Glomerular visceral epithelial cell (primary cell): ENCODE measurements at regions not wholly inside any gene's neighbourhood (a gene's known extent, or its start where the extent isn't known, plus 50 kb on each side); places are given as distances from the start of the nearest gene placed in this dataset.
"Not testable (repeated sequence)": the region's sequence is repeated elsewhere in the genome, so short reads cannot be mapped to it uniquely, and the experiment has no call there.

Experiments used
- DNase-seq: peaks from one replicate; pipeline ENCODE4 v3.0.0-alpha.2; 2016; ENCODE audit errors: extremely low spot score

DNA sequence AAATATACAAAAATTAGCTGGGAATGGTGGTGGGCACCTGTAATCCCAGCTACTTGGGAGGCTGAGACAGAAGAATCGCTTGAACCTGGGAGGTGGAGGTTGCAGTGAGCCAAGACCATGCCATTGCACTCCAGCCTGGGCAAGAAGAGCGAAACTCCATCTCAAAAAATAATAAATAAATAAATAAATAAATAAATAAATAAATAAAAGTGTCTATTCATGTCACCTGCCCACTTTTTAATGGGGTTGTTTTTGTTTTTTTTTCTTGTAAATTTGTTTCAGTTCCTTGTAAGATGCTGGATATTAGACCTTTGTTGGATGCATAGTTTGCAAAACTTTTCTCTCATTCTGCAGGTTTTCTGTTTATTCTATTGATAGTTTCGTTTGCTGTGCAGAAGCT is 71.9 kb upstream of the KCNAB1 start:
- not testable (repeated sequence) for DNase-seq

GRCh38 chr3:156050918-156051317 is 69.5 kb upstream of the KCNAB1 start:
- DNase-seq = no peak

GRCh38 chr3:156051651-156052050 is 68.7 kb upstream of the KCNAB1 start:
- DNase-seq = no peak

DNA sequence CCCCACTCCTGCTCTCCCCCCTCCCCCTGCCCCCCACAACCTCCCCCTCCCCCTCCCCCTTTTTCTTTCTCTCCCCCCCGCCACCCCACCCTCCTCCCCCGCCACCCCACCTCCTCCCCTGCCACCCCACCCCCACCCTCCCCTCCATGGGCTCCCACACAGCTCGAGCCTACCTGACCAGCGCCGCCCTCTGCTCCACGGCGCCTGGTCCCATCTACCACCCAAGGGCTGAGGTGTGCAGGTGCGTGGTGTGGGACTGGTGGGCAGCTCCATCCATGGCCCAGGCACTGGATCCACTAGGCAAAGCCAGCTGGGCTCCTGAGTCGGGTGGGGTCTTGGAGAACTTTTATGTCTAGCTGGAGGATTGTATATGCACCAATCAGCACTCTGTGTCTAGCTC is 68.3 kb upstream of the KCNAB1 start:
- no peak for DNase-seq

DNA sequence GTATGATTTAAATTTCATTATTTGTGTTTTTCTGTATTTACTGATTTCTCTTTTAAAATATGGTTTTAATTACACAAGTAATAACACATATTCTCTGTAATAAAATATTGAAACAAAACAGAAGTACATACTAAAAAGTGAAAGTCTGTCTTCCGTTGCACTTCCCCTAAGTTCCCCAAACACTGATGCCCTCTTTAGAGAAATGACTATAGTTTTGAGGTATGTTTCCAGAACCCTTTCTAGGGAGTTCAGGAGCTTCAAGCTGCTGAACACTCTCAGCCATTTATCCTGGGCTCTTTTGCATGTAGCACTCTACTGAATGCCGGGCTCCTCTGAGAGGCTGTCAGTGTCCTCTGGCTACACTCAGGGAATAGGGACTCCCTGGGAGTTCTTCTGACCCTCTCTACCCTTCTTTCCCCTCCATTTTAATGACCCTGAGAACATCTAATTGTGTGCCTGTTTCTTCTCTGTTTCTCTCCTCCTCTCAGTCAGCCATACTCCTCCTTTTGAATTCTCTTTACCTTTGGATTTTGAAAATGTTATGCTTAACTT is 60.4 kb upstream of the KCNAB1 start:
- DNase-seq = no peak

GRCh38 chr3:156068151-156068550 is 52.2 kb upstream of the KCNAB1 start:
- not testable (repeated sequence) for DNase-seq

DNA sequence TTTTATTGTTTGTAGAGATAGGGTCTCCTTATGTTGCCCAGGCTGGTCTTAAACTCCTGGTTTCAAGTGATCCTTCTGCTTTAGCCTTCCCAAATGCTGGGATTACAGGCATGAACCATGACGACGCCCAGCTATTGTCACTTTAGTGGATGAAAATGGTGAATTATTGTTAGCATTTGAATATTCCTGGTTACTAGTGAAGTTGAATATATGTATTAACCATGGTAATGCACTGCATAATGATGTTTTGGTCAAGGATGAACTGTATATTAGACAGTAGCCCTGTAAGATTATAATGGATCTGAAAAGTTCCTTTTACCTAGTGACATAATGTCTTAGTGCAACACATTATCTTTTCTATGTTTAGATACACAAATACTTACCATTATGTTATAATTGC is 50.4 kb upstream of the KCNAB1 start:
- DNase-seq = no peak
